DND-41 (cell line): ENCODE measurements at regions not wholly inside any gene's neighbourhood (a gene's known extent, or its start where the extent isn't known, plus 50 kb on each side); places are given as distances from the start of the nearest gene placed in this dataset.

Experiments used
- EZH2 ChIP-seq: IDR thresholded peaks from 3 replicates; pipeline ENCODE4 v1.6.1; 2012; ENCODE audit warnings: borderline replicate concordance, low read depth, mild to moderate bottlenecking, moderate library complexity, low read length, inconsistent platforms; ENCODE audit not compliant: severe bottlenecking
- TF ChIP-seq, protein P1 (sequence below): IDR thresholded peaks from 2 replicates; pipeline ENCODE4 v1.5.1; 2012; ENCODE audit warnings: borderline replicate concordance, low read length, moderate library complexity, mild to moderate bottlenecking; ENCODE audit not compliant: poor library complexity, severe bottlenecking; ENCODE audit errors: extremely low read depth

DNA sequence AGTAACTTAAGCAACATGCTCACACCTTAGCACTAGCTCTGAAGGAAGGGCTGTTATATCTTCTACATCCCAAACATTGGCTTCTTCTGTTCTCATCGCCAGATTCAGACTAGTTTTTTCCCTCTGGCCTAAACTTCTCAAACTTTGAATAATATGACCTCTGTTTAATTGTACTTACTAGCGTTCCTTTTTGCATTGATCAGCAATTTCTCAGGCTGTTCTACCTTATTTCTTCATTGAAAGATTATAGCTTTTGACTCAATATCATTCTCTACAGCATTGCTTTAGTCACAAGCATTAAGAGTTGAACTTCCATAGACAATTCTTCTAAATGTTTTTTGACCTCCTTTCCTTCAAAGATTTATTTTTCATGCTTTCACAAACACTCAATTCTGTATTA is 659.2 kb downstream of the PCDH7 start:
- TF ChIP-seq, protein P1, sequence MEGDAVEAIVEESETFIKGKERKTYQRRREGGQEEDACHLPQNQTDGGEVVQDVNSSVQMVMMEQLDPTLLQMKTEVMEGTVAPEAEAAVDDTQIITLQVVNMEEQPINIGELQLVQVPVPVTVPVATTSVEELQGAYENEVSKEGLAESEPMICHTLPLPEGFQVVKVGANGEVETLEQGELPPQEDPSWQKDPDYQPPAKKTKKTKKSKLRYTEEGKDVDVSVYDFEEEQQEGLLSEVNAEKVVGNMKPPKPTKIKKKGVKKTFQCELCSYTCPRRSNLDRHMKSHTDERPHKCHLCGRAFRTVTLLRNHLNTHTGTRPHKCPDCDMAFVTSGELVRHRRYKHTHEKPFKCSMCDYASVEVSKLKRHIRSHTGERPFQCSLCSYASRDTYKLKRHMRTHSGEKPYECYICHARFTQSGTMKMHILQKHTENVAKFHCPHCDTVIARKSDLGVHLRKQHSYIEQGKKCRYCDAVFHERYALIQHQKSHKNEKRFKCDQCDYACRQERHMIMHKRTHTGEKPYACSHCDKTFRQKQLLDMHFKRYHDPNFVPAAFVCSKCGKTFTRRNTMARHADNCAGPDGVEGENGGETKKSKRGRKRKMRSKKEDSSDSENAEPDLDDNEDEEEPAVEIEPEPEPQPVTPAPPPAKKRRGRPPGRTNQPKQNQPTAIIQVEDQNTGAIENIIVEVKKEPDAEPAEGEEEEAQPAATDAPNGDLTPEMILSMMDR: no peak
- TF ChIP-seq EZH2: no peak
